HFFc6 (cell line): ENCODE measurements at regions not wholly inside any gene's neighbourhood (a gene's known extent, or its start where the extent isn't known, plus 50 kb on each side); places are given as distances from the start of the nearest gene placed in this dataset.
"Not testable (repeated sequence)": the region's sequence is repeated elsewhere in the genome, so short reads cannot be mapped to it uniquely, and the experiment has no call there.

Source experiments
- DNase-seq: peaks from one replicate; pipeline ENCODE4 v3.0.0-alpha.2; 2018
- H3K27ac Mint-ChIP-seq: 2 replicates; pipeline ENCODE4 v1.8.0; 2020; ENCODE audit warnings: mild to moderate bottlenecking, mixed read lengths
- H3K27me3 Mint-ChIP-seq: 2 replicates; pipeline ENCODE4 v1.8.0; 2021; ENCODE audit warnings: mild to moderate bottlenecking, moderate library complexity, mixed read lengths; ENCODE audit not compliant: insufficient read depth
- H3K36me3 Mint-ChIP-seq: 2 replicates; pipeline ENCODE4 v1.8.0; 2021; ENCODE audit warnings: low read depth, mixed read lengths
- H3K4me1 Mint-ChIP-seq: 2 replicates; pipeline ENCODE4 v1.8.0; 2020; ENCODE audit warnings: low read depth, mixed read lengths
- H3K4me3 Mint-ChIP-seq: 2 replicates; pipeline ENCODE4 v1.8.0; 2020; ENCODE audit warnings: mild to moderate bottlenecking, moderate library complexity, mixed read lengths
- H3K9me3 Mint-ChIP-seq: 2 replicates; pipeline ENCODE4 v1.8.0; 2020; ENCODE audit warnings: mild to moderate bottlenecking, mixed read lengths
- TF ChIP-seq, protein P1 (sequence below): fragments of 200-600 bp; sonication (generic); IDR thresholded peaks from 2 replicates; pipeline ENCODE4 v1.5.0; 2021; ENCODE audit warnings: antibody characterized with exemption, mild to moderate bottlenecking

DNA sequence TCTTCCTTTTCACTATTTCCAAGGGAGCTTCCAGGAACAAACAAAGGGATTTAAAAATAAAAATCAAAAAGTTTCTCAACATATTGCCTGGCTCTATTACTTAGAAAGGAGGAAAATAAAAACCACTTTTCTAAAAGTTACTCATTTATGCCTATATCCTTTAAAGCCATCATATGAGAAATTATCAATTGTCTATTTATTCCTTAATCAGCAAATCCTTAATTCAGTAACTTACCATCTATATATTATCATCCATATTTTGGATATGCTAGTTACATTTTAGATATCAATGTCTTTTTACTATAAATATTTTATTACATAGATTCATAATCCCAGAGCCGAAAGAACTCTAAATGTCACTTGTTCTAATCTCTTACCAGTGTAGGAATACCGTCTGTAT lies 481.5 kb upstream of the ANO5 start:
- Mint-ChIP-seq H3K9me3 (peaks cover 39% of the 10 kb centered on the region), H3K4me1 (no peaks in the 10 kb centered on the region), H3K4me3 (no peak overlapping the region), H3K27me3 (no peaks in the 10 kb centered on the region), H3K27ac (no peak overlapping the region), H3K36me3 (no peaks in the 10 kb centered on the region; the same call in 1 of the 2 replicates)
- TF ChIP-seq, protein P1, sequence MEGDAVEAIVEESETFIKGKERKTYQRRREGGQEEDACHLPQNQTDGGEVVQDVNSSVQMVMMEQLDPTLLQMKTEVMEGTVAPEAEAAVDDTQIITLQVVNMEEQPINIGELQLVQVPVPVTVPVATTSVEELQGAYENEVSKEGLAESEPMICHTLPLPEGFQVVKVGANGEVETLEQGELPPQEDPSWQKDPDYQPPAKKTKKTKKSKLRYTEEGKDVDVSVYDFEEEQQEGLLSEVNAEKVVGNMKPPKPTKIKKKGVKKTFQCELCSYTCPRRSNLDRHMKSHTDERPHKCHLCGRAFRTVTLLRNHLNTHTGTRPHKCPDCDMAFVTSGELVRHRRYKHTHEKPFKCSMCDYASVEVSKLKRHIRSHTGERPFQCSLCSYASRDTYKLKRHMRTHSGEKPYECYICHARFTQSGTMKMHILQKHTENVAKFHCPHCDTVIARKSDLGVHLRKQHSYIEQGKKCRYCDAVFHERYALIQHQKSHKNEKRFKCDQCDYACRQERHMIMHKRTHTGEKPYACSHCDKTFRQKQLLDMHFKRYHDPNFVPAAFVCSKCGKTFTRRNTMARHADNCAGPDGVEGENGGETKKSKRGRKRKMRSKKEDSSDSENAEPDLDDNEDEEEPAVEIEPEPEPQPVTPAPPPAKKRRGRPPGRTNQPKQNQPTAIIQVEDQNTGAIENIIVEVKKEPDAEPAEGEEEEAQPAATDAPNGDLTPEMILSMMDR, result no peak
- no peak for DNase-seq

DNA sequence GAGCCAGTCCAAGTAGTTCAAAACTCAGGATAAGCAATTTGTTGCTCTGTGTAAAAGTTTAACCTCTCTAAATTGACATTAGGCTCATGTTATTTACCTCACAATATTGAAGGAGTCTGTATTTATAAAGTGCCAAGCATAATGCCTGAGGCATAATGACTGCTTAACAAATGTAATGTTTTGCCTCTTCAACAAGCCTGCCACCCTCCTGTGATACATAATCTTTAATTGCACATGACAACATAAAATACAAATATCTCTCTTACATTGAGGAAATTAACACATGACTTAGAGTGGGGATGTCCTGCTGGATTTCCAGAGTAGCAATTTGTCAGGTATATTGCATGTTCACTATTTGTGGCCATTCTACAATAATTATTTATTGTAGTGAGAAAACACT lies 469.2 kb upstream of the ANO5 start:
- H3K27ac Mint-ChIP-seq, result no peak overlapping the region
- H3K9me3 Mint-ChIP-seq, result peaks cover 31% of the 10 kb centered on the region
- DNase-seq, result no peak
- H3K4me3 Mint-ChIP-seq, result no peak overlapping the region
- no peaks in the 10 kb centered on the region for H3K4me1 Mint-ChIP-seq
- TF ChIP-seq, protein P1, result no peak
- H3K36me3 Mint-ChIP-seq, result no peaks in the 10 kb centered on the region
- no peaks in the 10 kb centered on the region for H3K27me3 Mint-ChIP-seq

- DNase-seq, result no peak
- TF ChIP-seq, protein P1, result no peak
- H3K36me3 Mint-ChIP-seq, result no peaks in the 10 kb centered on the region
- H3K9me3 Mint-ChIP-seq, result peaks cover 35% of the 10 kb centered on the region
- no peaks in the 10 kb centered on the region for H3K4me1 Mint-ChIP-seq
- H3K27ac Mint-ChIP-seq, result no peak overlapping the region
- H3K27me3 Mint-ChIP-seq, result no peaks in the 10 kb centered on the region
- H3K4me3 Mint-ChIP-seq, result no peak overlapping the region
Observed at GRCh38 chr11:21727102-21727501, 465.8 kb upstream of the ANO5 start.

DNA sequence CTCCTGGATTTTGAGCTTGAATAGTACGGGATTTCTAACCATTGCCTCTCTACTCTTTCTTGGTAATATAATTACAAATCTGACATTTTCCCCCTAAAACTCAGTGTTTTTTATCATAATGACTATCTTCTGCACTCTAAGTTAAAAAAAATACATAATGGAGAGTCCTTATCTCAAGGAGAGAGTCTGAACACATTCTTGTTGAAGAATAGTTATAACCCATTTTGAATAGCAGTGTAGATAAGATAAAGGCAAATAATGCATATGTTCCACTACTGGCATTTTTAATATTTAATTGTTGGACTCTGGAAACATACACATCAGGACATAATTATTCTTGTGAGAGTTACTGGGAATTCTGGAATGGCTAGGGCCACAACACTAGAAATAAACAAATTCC lies 456.5 kb upstream of the ANO5 start:
- Mint-ChIP-seq H3K4me3 (no peak overlapping the region), H3K27ac (no peak overlapping the region), H3K4me1 (no peaks in the 10 kb centered on the region), H3K36me3 (peaks cover 6% of the 10 kb centered on the region; the same call in 1 of the 2 replicates), H3K27me3 (no peaks in the 10 kb centered on the region; the same call in 1 of the 2 replicates), H3K9me3 (peaks cover 41% of the 10 kb centered on the region)
- TF ChIP-seq, protein P1, result no peak
- no peak for DNase-seq

- peaks cover 45% of the 10 kb centered on the region for H3K9me3 Mint-ChIP-seq
- H3K36me3 Mint-ChIP-seq, H3K4me3 Mint-ChIP-seq, DNase-seq, H3K27me3 Mint-ChIP-seq, H3K27ac Mint-ChIP-seq, H3K4me1 Mint-ChIP-seq: not testable (repeated sequence)
Observed at GRCh38 chr11:21752475-21753243, 440.2 kb upstream of the ANO5 start.

DNA sequence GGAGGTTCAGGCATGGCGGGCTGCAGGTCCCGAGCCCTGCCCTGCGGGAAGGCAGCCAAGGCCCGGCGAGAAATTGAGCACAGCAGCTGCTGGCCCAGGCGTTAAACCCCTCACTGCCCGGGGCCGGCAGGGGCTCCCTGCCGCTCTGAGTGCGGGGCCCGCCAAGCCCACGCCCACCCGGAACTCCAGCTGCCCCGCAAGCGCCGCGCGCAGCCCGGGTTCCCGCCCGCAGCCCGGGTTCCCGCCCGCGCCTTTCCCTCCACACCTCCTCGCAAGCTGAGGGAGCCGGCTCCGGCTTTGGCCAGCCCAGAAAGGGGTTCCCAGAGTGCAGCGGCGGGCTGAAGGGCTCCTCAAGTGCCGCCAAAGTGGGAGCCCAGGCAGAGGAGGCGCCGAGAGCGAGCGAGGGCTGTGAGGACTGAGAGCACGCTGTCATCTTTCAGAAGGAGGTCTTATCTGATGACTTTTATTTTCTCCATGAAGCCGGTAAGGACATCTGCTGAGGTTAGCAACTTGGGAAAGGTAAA lies 439.6 kb upstream of the ANO5 start:
- H3K4me1 Mint-ChIP-seq, DNase-seq, H3K27me3 Mint-ChIP-seq, H3K4me3 Mint-ChIP-seq, H3K27ac Mint-ChIP-seq, H3K36me3 Mint-ChIP-seq: not testable (repeated sequence)
- peaks cover 45% of the 10 kb centered on the region for H3K9me3 Mint-ChIP-seq
